Naive thymus-derived CD8-positive, alpha-beta T cell (primary cell): ENCODE measurements at regions not wholly inside any gene's neighbourhood (a gene's known extent, or its start where the extent isn't known, plus 50 kb on each side); places are given as distances from the start of the nearest gene placed in this dataset.

ENCODE experiments used
- ATAC-seq, 2 donors: fragments of 150-1000 bp; cut with Tn5 transposase in 1 of 2; sonication (Bioruptor Pico), chemical (Tn5 transposase) in 1 of 2; 1 replicate in 1 of 2; 2 replicates in 1 of 2; pipeline ENCODE4 v1.10.0; 2021; ENCODE audit warnings: mild to moderate bottlenecking in 2 of 2, moderate library complexity in 2 of 2
- POLR2A ChIA-PET: fragments of 350-600 bp; sonication (Branson Sonifier 250); formaldehyde crosslinking; loops from one replicate; lab custom pipeline; 2021; ENCODE audit warnings: antibody characterized with exemption; lab: Charles Lee
- DNase-seq, 10 donors: peaks; one replicate each; pipeline versions ENCODE4 v3.0.0 to v3.0.0-alpha.2; 2020 to 2022
- H3K27ac Mint-ChIP-seq, 10 donors: one replicate each; pipeline ENCODE4 v1.8.0; 2020 to 2022; ENCODE audit warnings: mild to moderate bottlenecking in 10 of 10, mixed read lengths in 10 of 10, moderate library complexity in 4 of 10, inconsistent platforms in 1 of 10
- H3K27me3 Mint-ChIP-seq, 5 donors: one replicate each; pipeline ENCODE4 v1.8.0; 2021 to 2022; ENCODE audit warnings: mixed read lengths in 5 of 5
- H3K36me3 Mint-ChIP-seq, 3 donors: one replicate each; pipeline ENCODE4 v1.8.0; 2020 to 2022; ENCODE audit warnings: mixed read lengths in 3 of 3, mild to moderate bottlenecking in 2 of 3, inconsistent platforms in 1 of 3
- H3K4me1 Mint-ChIP-seq, 4 donors: one replicate each; pipeline ENCODE4 v1.8.0; 2021 to 2022; ENCODE audit warnings: mixed read lengths in 4 of 4
- H3K4me3 Mint-ChIP-seq, 10 donors: one replicate each; pipeline ENCODE4 v1.8.0; 2020 to 2022; ENCODE audit warnings: mild to moderate bottlenecking in 10 of 10, mixed read lengths in 10 of 10, moderate library complexity in 6 of 10, inconsistent platforms in 1 of 10
- H3K9me3 Mint-ChIP-seq, 9 donors: one replicate each; pipeline ENCODE4 v1.8.0; 2020 to 2022; ENCODE audit warnings: mixed read lengths in 9 of 9, mild to moderate bottlenecking in 3 of 9, inconsistent platforms in 1 of 9, moderate library complexity in 1 of 9

DNA sequence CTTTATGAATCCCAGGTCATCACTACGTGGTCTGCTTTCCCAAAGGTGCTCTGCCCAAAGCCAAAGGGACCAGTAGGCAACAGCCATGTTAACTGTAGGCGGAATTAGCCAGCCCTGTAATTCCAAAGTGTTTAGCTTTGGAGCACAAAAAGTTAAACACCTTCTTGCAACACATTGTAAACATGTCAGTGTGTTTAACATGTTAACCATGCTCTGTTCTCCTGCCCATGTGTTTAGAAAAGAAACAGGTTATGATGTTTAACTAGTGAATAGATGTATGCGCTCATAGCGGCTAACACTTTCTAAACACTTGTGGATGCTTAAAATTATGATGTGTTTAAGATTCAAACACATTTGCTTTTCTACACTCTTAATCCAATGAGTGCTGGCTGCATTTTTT lies 292.4 kb downstream of the SRBD1 start:
- Mint-ChIP-seq H3K36me3 (no peaks in the 10 kb centered on the region), H3K4me1 (no peaks in the 10 kb centered on the region), H3K27ac (no peak overlapping the region), H3K4me3 (no peak overlapping the region), H3K27me3 (peaks cover 2 to 8% (median 3%) of the 10 kb centered on the region in 5 donors), H3K9me3 (peaks cover 0 to 3% (median 0%) of the 10 kb centered on the region in 9 donors)
- POLR2A ChIA-PET: no interaction called here
- DNase-seq (no peak), ATAC-seq (no peak)

DNA sequence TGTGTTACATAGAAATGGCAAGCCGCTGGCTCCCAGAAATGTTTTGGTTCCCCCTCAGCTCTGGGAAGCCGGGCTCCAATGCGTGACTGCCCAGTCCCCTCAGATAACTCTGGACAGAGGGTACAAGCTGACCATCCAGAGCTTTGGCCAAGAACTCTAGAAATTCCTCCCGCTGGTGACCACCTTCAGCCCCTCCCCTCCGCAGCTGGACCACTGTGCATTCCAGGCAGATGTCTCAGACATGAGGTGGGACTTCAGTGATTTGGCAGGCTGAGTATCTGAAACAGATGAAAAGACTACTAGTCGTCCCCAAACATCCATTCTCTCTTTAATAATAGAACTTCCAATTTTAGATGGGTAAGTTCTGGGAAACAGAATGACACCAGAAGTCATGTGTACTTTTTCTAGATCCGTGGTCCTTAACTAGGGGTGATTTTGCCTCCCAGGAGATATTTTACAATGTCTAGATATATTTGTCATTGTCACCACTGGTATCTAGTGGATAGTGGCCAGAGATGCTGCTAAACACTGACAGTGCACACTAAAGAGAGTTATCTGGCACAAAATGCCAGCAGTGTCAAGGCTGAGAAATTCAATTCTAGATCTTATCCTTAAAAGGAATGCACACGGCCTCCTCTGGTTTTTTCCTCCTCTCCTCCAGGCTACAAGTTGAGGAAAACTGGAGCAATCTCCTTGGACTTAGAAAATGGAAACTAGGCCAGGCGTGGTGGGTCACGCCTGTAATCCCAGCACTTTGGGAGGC lies 294.3 kb downstream of the SRBD1 start:
- Mint-ChIP-seq H3K4me1 (no peaks in the 10 kb centered on the region), H3K4me3 (no peak overlapping the region), H3K36me3 (no peaks in the 10 kb centered on the region), H3K9me3 (peaks cover 0 to under 1% (median 0%) of the 10 kb centered on the region in 9 donors), H3K27me3 (peaks cover 2 to 8% (median 5%) of the 10 kb centered on the region in 5 donors), H3K27ac (no peak overlapping the region)
- DNase-seq (no peak), ATAC-seq (no peak)
- POLR2A ChIA-PET: no interaction called here

DNA sequence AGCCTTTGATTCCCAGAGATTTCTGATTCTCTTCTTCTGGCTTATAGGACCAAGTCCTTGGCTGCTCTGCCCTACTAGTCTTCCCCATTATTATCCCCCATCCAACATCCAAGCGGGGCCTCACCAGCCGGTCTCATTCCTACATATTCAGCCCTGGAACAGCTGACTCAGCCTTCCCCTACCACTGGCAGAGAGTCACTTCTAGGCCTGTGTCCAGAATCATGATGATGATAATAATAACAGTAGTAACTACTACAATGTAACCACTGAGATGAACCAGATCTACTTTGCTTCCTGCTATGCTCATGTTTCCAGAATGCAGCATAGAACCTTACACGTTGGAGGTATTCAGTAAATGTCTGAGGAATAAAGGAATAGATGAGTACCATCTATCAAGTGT lies 295.2 kb downstream of the SRBD1 start:
- Mint-ChIP-seq H3K4me1 (no peaks in the 10 kb centered on the region), H3K27me3 (peaks cover 2 to 12% (median 5%) of the 10 kb centered on the region in 5 donors), H3K4me3 (no peak overlapping the region), H3K9me3 (peaks cover 0 to 3% (median 0%) of the 10 kb centered on the region in 9 donors), H3K27ac (no peak overlapping the region), H3K36me3 (no peaks in the 10 kb centered on the region)
- ATAC-seq (no peak), DNase-seq (no peak)
- POLR2A ChIA-PET: no interaction called here

DNA sequence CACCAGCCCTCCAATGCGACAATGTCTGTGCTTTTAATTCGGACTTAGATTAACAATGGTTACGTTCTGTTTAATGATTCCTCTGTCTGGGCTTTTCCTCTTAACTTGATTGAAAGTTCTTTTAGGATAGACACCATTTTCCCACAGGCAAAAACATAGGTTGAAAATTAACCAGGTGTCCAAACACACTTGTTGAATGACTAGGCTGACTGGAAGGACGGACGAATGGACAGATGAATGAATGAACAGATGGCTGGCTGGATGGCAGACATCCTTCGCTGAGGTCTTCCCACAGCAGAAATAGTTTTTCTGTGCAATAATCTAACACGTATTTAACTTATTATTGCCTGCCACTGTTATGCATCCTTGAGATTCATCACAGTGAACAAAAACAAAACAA lies 298.8 kb downstream of the SRBD1 start:
- POLR2A ChIA-PET: no interaction called here
- ATAC-seq (no peak), DNase-seq (no peak)
- H3K27ac Mint-ChIP-seq: no peak overlapping the region
- peaks cover 0 to 24% (median 10%) of the 10 kb centered on the region in 5 donors for H3K27me3 Mint-ChIP-seq
- H3K4me1 Mint-ChIP-seq: no peaks in the 10 kb centered on the region
- peaks cover 0 to 3% (median 0%) of the 10 kb centered on the region in 9 donors for H3K9me3 Mint-ChIP-seq
- no peak overlapping the region for H3K4me3 Mint-ChIP-seq
- H3K36me3 Mint-ChIP-seq: no peaks in the 10 kb centered on the region

- no peak for ATAC-seq
- H3K4me3 Mint-ChIP-seq: no peak overlapping the region
- POLR2A ChIA-PET: no interaction called here
Observed at GRCh38 chr2:45311559-45311958, 299.5 kb downstream of the SRBD1 start.

GRCh38 chr2:45307147-45307546 lies 297.9 kb upstream of the SIX2 start:
- ATAC-seq: no peak
- DNase-seq: no peak
- Mint-ChIP-seq H3K36me3 (no peaks in the 10 kb centered on the region), H3K4me1 (no peaks in the 10 kb centered on the region), H3K4me3 (no peak overlapping the region), H3K27ac (no peak overlapping the region), H3K27me3 (peaks cover 5 to 37% (median 16%) of the 10 kb centered on the region in 5 donors), H3K9me3 (peaks cover 0 to 3% (median 0%) of the 10 kb centered on the region in 9 donors)
- POLR2A ChIA-PET: no interaction called here

More at GRCh38 chr2:45311559-45311958, 299.5 kb downstream of the SRBD1 start:
- Mint-ChIP-seq H3K27ac (no peak overlapping the region), H3K36me3 (no peaks in the 10 kb centered on the region), H3K9me3 (peaks cover 0 to 3% (median 0%) of the 10 kb centered on the region in 9 donors), H3K27me3 (peaks cover 0 to 24% (median 10%) of the 10 kb centered on the region in 5 donors), H3K4me1 (no peaks in the 10 kb centered on the region)
- no peak for DNase-seq

GRCh38 chr2:45305599-45305998 lies 296.3 kb upstream of the SIX2 start:
- H3K4me3 Mint-ChIP-seq: no peak overlapping the region
- H3K27me3 Mint-ChIP-seq: peaks cover 6 to 34% (median 14%) of the 10 kb centered on the region in 5 donors
- POLR2A ChIA-PET: no interaction called here
- H3K4me1 Mint-ChIP-seq: no peaks in the 10 kb centered on the region
- H3K36me3 Mint-ChIP-seq: no peaks in the 10 kb centered on the region
- DNase-seq (no peak), ATAC-seq (no peak)
- no peak overlapping the region for H3K27ac Mint-ChIP-seq
- H3K9me3 Mint-ChIP-seq: no peaks in the 10 kb centered on the region

GRCh38 chr2:45303417-45304202 lies 294.4 kb upstream of the SIX2 start:
- no peak overlapping the region for H3K4me3 Mint-ChIP-seq
- no peak overlapping the region for H3K27ac Mint-ChIP-seq
- no peak for DNase-seq
- H3K27me3 Mint-ChIP-seq: peaks cover 2 to 24% (median 8%) of the 10 kb centered on the region in 5 donors
- POLR2A ChIA-PET: no interaction called here
- H3K36me3 Mint-ChIP-seq: no peaks in the 10 kb centered on the region
- no peaks in the 10 kb centered on the region for H3K9me3 Mint-ChIP-seq
- H3K4me1 Mint-ChIP-seq: no peaks in the 10 kb centered on the region
- ATAC-seq: no peak

DNA sequence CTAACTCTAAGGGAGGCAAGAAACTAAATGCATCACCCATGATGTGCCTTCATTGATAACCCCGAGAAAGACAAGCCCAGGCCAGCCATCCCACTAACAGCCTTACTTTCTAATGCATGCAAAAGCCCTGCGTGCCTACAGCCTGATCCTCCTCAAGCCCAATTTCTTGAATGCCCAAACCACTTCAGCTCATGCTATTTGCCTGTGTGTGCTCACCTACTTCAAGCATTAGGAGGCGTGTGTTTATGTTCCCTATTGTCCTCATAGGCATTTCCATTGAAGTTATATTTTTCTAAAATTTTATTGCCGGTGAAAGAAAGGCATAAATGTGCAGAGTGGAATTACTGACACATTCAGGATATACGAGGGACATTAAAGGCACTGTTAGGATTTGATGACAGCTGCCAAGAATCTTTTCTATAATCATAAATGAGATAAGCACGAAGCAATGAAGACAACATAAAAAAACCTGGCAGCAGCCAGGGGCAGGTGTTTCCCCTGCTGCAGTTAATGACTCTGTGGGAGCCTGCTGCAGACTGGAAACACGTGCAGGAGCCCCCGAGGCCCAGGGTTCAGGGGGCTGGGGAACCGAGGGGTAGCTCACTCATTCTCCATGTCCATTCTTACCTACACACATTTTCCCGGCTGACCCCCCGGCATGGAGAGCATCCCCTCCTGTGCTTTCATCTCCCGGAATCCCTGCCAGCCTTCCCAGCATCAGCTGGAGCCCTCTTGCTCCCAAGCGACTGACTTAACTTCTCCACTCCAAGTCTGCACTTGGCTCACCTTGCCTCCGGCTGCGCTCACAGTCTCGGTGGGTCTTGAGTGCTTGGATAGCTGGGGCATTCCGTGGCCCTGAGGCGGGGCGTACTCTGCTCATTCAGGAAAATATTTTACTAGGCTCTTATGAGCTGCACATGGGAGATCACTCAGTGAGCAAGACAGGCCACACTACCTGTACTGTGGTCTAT lies 292.3 kb upstream of the SIX2 start:
- Mint-ChIP-seq H3K4me1 (no peaks in the 10 kb centered on the region), H3K27me3 (peaks cover 2 to 24% (median 8%) of the 10 kb centered on the region in 5 donors), H3K9me3 (no peaks in the 10 kb centered on the region), H3K27ac (no peak overlapping the region), H3K36me3 (no peaks in the 10 kb centered on the region), H3K4me3 (no peak overlapping the region)
- POLR2A ChIA-PET: no interaction called here
- DNase-seq (no peak), ATAC-seq (no peak)

DNA sequence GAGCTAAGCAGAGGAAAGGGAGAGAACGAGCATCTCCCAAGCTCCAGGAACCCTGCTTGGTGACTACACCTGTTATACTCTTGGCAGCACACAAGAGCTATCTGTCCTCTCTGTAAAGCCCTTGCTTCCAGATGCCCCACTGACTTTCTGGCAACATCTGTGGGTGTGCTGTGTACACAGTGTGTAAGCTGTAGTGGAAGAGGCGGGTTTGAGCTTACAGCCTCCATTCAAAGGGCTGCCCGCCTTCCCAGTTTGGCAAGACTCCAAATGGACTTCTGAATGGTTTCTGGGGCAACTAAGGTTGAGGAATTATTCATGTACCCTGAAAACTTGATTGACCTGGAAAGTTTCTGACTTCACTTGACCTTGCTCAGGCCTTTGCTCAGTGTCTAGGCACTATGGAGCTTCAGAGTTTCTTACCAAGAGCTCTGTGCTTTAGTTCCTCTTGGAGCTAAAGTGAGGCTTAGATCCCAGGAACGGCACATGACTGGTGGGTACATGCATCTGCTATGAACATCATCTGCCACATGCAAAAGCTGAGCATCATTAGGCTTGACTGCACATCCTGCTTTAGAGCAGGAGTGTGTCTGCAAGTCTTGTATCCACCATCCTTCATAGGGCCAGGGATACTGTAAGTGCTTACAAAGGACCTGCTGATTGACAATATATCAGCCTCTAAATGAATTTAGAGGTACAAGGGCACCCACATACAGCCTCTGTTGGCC lies 290.9 kb upstream of the SIX2 start:
- Mint-ChIP-seq H3K27me3 (peaks cover 0 to 20% (median 12%) of the 10 kb centered on the region in 5 donors), H3K36me3 (no peaks in the 10 kb centered on the region), H3K9me3 (no peaks in the 10 kb centered on the region), H3K4me1 (no peaks in the 10 kb centered on the region), H3K27ac (no peak overlapping the region), H3K4me3 (no peak overlapping the region)
- no peak for DNase-seq
- POLR2A ChIA-PET: no interaction called here
- no peak for ATAC-seq

- ATAC-seq: no peak
- Mint-ChIP-seq H3K4me3 (no peak overlapping the region), H3K9me3 (no peaks in the 10 kb centered on the region), H3K27me3 (peaks cover 0 to 20% (median 12%) of the 10 kb centered on the region in 5 donors), H3K4me1 (no peaks in the 10 kb centered on the region), H3K27ac (no peak overlapping the region), H3K36me3 (no peaks in the 10 kb centered on the region)
- DNase-seq: no peak
- POLR2A ChIA-PET: no interaction called here
Observed at GRCh38 chr2:45299361-45299760, 290.1 kb upstream of the SIX2 start.

GRCh38 chr2:45293182-45293581 lies 283.9 kb upstream of the SIX2 start:
- POLR2A ChIA-PET: no interaction called here
- Mint-ChIP-seq H3K4me3 (no peak overlapping the region), H3K4me1 (no peaks in the 10 kb centered on the region), H3K9me3 (no peaks in the 10 kb centered on the region), H3K27me3 (peaks cover 3 to 21% (median 16%) of the 10 kb centered on the region in 5 donors), H3K36me3 (no peaks in the 10 kb centered on the region), H3K27ac (no peak overlapping the region)
- ATAC-seq (no peak), DNase-seq (no peak)
